ENCODE measurements at regions not wholly inside any gene's neighbourhood (a gene's known extent, or its start where the extent isn't known, plus 50 kb on each side); places are given as distances from the start of the nearest gene placed in this dataset.
"Not testable (repeated sequence)": the region's sequence is repeated elsewhere in the genome, so short reads cannot be mapped to it uniquely, and the experiment has no call there.

- DNase-seq (ENCODE audit: low read depth, low spot score): no peak
Observed at GRCh38 chr11:71136095-71136845, 116.1 kb downstream of the SHANK2 start.

GRCh38 chr11:71135112-71135511 is 117.3 kb downstream of the SHANK2 start:
- H3K4me3 ChIP-seq (ENCODE audit: low read length): no peak overlapping the region
- DNase-seq (ENCODE audit: low read depth, low spot score): no peak

More at GRCh38 chr11:71136095-71136845, 116.1 kb downstream of the SHANK2 start:
- no peak overlapping the region for H3K4me3 ChIP-seq (ENCODE audit: low read length)

DNA sequence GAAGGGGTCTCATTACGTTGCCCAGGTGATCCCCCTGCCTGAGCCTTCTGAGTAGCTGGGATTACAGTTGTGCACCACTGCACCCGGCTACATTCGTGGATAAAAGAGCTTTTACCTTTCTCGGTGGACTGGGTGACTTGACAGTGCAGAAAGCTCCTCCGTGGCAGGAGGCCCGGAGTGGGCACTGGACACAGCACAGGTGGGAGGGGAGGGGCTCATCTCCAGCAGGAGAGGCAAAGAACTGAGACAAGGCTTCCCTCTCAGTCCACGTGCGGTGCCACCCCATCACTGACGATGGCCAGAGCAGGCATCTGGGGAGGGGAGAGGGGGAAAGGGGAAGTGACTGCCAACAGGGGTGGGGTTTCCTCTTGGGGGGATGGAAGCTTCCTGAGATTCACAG is 118.4 kb downstream of the SHANK2 start:
- no peak for DNase-seq (ENCODE audit: low read depth, low spot score)
- H3K4me3 ChIP-seq (ENCODE audit: low read length): no peak overlapping the region

GRCh38 chr11:71131861-71132260 is 120.5 kb downstream of the SHANK2 start:
- no peak for DNase-seq (ENCODE audit: low read depth, low spot score)

DNA sequence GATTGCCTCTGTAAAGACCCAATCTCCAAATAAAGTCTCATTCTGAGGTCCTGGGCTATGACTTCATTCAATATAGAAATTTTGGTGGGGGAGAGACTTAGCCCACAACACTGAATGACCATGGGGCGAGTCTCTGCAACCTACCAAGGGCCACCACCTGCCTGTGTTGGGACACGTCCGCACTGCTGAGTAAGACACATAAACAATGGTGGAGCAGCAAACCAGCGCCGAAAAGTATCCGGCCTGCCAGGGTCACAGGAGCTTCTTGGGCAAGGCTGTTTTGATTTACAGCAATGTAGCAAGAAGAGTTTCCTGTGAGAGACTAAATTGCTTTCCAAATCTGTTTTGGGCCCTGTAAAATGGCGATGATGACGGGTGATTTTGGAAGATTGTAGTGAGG is 122.3 kb downstream of the SHANK2 start:
- no peak for DNase-seq (ENCODE audit: low read depth, low spot score)
- H3K4me3 ChIP-seq (ENCODE audit: low read length): no peak overlapping the region

More at GRCh38 chr11:71131861-71132260, 120.5 kb downstream of the SHANK2 start:
- H3K4me3 ChIP-seq (ENCODE audit: low read length): no peak overlapping the region

GRCh38 chr11:71129624-71130023 is 122.8 kb downstream of the SHANK2 start:
- DNase-seq (ENCODE audit: low read depth, low spot score): peak; percentile 22

DNA sequence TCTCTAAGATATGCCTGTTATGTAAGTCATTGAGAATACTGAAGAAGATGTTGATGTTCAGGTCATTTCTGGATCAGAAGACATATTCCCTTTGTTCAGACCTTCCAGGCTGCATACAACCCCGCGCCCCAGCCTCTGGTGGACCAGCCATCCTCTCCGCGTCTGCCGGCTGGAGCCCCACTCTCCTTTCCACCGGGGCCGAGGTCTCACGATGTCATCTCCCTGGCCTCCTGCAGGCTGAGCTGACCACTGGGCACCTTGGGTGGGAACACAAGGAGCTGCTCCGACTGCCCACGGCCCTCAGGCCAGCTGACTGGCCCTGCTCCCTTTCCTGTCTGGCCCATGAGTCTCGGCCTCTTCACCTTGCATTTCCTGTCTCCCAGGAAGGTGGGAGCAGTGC is 124.6 kb downstream of the SHANK2 start:
- DNase-seq (ENCODE audit: low read depth, low spot score): no peak
- no peak overlapping the region for H3K4me3 ChIP-seq (ENCODE audit: low read length)

More at GRCh38 chr11:71129624-71130023, 122.8 kb downstream of the SHANK2 start:
- H3K4me3 ChIP-seq (ENCODE audit: low read length): no peak overlapping the region

DNA sequence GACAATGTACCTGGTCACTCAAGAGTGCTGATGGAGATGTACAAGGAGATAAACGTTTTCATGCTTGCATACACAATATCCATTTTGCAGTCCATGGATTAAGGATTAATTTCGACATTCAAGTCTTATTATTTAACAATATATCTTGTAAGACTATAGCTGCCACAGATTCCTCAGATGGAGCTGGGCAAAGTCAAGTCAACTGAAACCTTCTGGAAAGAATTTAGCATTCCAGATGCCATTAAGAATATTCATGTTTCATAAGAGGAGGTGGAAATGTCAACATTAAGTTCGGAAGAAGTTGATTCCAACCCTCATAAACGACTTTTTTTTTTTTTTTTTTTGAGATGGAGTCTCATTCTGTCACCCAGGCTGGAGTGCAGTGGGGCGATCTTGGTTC is 126.0 kb downstream of the SHANK2 start:
- DNase-seq (ENCODE audit: low read depth, low spot score); H3K4me3 ChIP-seq (ENCODE audit: low read length): not testable (repeated sequence)

GRCh38 chr11:71125150-71125549 is 127.2 kb downstream of the SHANK2 start:
- DNase-seq (ENCODE audit: low read depth, low spot score): no peak
- no peak overlapping the region for H3K4me3 ChIP-seq (ENCODE audit: low read length)

DNA sequence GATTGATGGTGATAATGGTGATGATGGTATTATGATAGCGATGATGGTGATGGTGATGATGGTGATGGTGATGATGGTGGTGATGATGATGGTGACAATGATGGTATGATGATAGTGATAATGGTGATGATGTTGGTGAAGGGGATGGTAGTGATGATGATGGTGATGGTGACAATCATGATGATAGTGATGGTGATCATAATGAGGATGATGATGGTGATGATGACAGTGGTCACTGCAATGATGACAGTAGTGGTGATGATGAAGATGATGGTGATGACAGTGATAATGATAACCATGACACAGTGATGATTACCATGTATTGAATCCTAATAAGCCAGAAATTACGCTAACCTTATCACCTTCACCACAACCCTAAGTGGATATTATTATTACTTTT is 128.2 kb downstream of the SHANK2 start:
- H3K4me3 ChIP-seq (ENCODE audit: low read length): no peak overlapping the region
- no peak for DNase-seq (ENCODE audit: low read depth, low spot score)

- no peak overlapping the region for H3K4me3 ChIP-seq (ENCODE audit: low read length)
- DNase-seq (ENCODE audit: low read depth, low spot score): no peak
Observed at GRCh38 chr11:71120471-71120896, 131.9 kb downstream of the SHANK2 start.

GRCh38 chr11:71119656-71120269 is 132.6 kb downstream of the SHANK2 start:
- H3K4me3 ChIP-seq (ENCODE audit: low read length): no peak overlapping the region
- no peak for DNase-seq (ENCODE audit: low read depth, low spot score)

- no peak overlapping the region for H3K4me3 ChIP-seq (ENCODE audit: low read length)
- DNase-seq (ENCODE audit: low read depth, low spot score): no peak
Observed at GRCh38 chr11:71118671-71119250, 133.6 kb downstream of the SHANK2 start.

DNA sequence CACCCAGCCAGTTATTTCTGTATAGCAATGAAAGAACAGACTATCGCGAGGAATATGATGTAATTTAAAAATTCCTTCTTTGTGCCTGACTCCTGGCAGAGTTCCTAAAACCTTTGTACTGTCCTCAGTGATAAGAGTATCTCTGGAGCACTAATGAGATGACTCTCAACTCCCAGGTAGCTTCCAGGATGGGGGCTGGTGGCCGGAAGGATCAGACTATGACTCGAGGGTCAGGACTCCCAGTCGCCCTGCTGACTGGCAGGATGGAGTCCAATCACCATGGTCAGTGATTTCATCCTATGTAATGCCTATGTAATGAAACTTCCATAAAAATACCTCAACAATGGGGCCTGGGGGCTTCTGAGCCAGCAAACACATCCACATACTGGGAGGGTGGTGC is 135.1 kb downstream of the SHANK2 start:
- H3K4me3 ChIP-seq (ENCODE audit: low read length): no peak overlapping the region
- no peak for DNase-seq (ENCODE audit: low read depth, low spot score)

DNA sequence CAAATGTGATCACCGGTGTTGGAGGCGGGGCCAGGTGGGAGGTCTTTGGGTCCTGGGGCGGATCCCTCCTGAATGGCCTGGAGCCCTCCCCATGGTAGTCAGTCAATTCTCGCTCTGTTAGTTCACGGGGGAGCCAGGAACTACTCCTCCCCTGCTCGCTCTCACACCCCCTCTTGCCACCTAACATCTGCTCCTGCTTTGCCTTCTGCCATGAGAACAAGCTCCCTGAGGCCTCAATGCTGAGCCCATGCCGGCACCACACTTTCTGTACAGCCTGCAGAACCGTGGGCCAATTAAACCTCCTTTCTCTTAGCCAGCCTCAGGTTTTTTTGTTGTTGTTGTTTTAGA is 135.7 kb downstream of the SHANK2 start:
- H3K4me3 ChIP-seq (ENCODE audit: low read length): no peak overlapping the region
- DNase-seq (ENCODE audit: low read depth, low spot score): no peak

DNA sequence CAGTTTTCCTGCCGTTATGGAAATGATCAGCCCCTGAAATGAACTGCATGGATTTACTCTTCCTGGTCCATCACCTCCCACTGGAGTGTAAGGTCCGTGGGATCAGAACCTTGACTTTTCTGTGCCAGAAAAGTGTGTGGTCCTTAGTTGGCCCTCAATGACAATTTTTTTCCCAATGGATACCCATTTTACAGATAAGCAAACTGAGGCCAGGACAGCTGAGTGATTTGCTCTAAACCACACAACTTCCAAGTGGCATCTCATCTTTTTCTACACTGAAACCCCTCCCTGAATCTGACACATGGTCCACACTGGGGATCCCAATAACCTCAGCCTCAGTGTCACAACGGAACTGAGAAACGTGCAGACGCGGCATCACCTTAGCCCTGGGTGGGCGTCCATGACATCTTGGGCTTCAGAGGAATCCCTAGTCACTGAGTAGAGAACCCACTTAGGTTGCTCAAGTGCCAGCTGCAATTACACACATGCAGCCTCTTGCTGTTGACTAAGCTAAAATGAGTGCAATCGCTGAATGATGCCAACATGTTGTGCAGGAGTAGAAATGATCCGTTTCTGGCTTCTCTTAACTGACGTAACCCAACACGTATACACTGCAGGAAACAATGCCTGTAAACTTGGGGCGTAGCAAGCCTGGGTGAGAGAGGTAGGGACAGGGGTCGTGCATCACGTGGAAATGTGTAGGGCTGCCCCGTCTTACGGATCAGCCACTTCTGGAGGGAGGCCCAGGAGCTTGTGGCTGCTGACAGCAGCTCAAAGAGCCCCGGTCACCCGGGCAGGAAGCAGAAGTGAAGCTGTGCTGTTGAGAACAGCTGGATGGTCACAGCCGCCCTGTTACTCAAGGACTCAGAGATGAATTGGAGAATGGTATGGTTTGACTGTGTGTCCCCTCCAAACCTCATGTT is 136.3 kb downstream of the SHANK2 start:
- no peak overlapping the region for H3K4me3 ChIP-seq (ENCODE audit: low read length)
- DNase-seq (ENCODE audit: low read depth, low spot score): no peak

DNA sequence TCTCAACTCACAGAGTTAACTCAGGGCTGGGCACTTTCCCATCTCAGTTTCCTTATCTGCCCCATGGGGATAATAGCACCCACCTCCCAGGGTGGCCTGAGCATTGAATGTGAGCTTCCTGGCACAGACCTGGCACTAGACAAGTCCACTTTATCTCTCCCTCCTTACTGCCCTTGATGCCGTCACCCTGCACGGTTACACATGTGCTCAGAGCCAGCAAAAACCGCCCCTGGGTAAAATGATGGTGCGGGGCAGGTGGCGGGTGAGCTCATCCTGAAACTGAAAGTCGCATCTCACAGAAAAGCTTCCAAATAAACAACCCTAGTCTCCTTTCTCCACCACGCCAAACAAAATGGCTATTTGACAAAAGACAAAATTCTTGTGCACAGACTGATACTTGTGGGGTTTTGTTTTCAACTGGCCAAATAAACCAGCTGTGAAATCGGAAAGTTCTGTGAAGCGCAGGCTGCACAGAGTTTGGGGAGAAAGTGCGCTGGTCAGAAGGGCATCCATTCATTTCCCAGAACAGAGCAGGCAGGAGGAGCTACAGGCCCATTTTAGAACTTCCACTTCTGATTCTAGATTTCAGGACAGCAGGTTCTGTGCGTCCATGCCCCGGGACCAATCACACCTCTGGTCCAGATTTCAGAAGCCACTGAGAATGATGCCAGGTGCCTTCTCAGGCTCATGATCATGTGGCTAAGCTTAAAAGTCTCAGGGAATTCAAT is 138.1 kb downstream of the SHANK2 start:
- no peak for DNase-seq (ENCODE audit: low read depth, low spot score)

GRCh38 chr11:71112990-71113389 is 139.4 kb downstream of the SHANK2 start:
- no peak overlapping the region for H3K4me3 ChIP-seq (ENCODE audit: low read length)
- no peak for DNase-seq (ENCODE audit: low read depth, low spot score)

More for the DNA sequence above, 138.1 kb downstream of the SHANK2 start:
- H3K4me3 ChIP-seq (ENCODE audit: low read length): no peak overlapping the region

DNA sequence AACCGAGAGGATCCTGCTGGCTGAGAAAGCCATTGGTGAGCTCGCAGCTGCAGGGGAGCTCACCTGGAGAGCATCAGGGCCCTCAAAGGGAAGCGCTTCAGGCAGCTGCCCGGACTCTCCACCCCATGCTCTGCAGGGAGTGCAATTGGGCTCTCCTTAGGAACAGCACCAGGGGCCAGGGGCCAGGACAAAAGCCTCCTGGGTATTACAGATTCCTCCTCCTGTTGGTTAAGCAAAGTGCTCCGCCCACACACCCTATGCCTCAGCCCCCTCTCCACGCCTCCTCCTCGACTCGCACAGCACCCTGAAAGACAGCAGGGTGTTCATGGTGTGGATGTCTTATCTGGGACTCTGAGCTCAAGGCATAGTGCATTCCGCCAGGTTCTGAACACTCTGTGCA is 139.9 kb downstream of the SHANK2 start:
- DNase-seq (ENCODE audit: low read depth, low spot score): no peak
- H3K4me3 ChIP-seq (ENCODE audit: low read length): no peak overlapping the region

All from Jurkat, Clone E6-1 (cell line).